ENCODE measurements at regions not wholly inside any gene's neighbourhood (a gene's known extent, or its start where the extent isn't known, plus 50 kb on each side); places are given as distances from the start of the nearest gene placed in this dataset.

DNA sequence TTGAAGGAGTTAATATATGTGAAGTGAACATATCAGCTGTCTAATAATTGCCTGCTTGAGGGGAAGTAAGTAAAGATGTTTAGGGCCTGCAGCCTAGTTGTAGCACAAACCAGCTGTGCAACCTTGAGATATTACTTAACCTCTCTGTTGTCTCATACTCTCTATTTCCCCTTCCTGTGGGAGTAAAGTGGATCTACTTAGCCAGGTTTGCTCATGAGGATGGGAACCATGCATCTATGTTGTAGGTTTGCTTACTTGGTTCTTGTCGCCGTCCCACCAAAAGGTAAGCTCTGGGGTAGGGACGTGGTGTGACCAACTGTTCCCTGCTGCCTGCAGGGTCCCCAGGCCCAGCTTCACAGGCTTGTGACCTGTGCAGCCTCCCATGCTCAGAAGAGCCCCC lies 362.7 kb upstream of the SULF2 start:
- DNase-seq (ENCODE audit: low spot score) (no peak), ATAC-seq (no peak)
- Mint-ChIP-seq H3K4me3 (no peak overlapping the region), H3K27me3 (ENCODE audit: low read depth) (no peaks in the 10 kb centered on the region), H3K9me3 (no peaks in the 10 kb centered on the region), H3K27ac (no peak overlapping the region), H3K4me1 (peaks cover 22% of the 10 kb centered on the region), H3K36me3 (no peaks in the 10 kb centered on the region)
- ChIA-PET POLR2A (no interaction called here), CTCF (interaction anchor here (0.7 kb wide), 1 partner anchor 472 kb away, joined by 3 read pairs; no protein-coding TSS in a partner anchor)
- TF ChIP-seq FOXJ3 (CRISPR knock-in tag; IDR thresholded peaks at IDR 0.05; ENCODE audit: borderline replicate concordance) (no peak), ZNF263 (CRISPR knock-in tag; IDR thresholded peaks at IDR 0.05; ENCODE audit: low read depth) (no peak), TCF7 (CRISPR knock-in tag; IDR thresholded peaks at IDR 0.05; ENCODE audit: low read depth) (no peak), ATF6 (CRISPR knock-in tag; IDR thresholded peaks at IDR 0.05) (no peak), IRF2 (CRISPR knock-in tag; IDR thresholded peaks at IDR 0.05; ENCODE audit: borderline replicate concordance, low read depth) (no peak)
- TF ChIP-seq, protein P1, sequence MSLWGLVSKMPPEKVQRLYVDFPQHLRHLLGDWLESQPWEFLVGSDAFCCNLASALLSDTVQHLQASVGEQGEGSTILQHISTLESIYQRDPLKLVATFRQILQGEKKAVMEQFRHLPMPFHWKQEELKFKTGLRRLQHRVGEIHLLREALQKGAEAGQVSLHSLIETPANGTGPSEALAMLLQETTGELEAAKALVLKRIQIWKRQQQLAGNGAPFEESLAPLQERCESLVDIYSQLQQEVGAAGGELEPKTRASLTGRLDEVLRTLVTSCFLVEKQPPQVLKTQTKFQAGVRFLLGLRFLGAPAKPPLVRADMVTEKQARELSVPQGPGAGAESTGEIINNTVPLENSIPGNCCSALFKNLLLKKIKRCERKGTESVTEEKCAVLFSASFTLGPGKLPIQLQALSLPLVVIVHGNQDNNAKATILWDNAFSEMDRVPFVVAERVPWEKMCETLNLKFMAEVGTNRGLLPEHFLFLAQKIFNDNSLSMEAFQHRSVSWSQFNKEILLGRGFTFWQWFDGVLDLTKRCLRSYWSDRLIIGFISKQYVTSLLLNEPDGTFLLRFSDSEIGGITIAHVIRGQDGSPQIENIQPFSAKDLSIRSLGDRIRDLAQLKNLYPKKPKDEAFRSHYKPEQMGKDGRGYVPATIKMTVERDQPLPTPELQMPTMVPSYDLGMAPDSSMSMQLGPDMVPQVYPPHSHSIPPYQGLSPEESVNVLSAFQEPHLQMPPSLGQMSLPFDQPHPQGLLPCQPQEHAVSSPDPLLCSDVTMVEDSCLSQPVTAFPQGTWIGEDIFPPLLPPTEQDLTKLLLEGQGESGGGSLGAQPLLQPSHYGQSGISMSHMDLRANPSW (CRISPR knock-in tag; conservative IDR thresholded peaks at IDR 0.05; ENCODE audit: low read depth) = no peak

- DNase-seq (ENCODE audit: low spot score) (no peak), ATAC-seq (no peak)
- CTCF ChIA-PET = no interaction called here
- H3K9me3 Mint-ChIP-seq = no peaks in the 10 kb centered on the region
- no peak overlapping the region for H3K4me3 Mint-ChIP-seq
- peaks cover 21% of the 10 kb centered on the region for H3K4me1 Mint-ChIP-seq
- H3K27me3 Mint-ChIP-seq (ENCODE audit: low read depth) = no peaks in the 10 kb centered on the region
- H3K27ac Mint-ChIP-seq = no peak overlapping the region
- TF ChIP-seq, protein P1 (CRISPR knock-in tag; conservative IDR thresholded peaks at IDR 0.05; ENCODE audit: low read depth) = no peak
- no peak for TF ChIP-seq RELA (CRISPR knock-in tag; IDR thresholded peaks at IDR 0.05; ENCODE audit: borderline replicate concordance)
- TF ChIP-seq SOX15 (CRISPR knock-in tag; IDR thresholded peaks at IDR 0.05) = no peak
- TF ChIP-seq ZNF396 (CRISPR knock-in tag; IDR thresholded peaks at IDR 0.05; ENCODE audit: borderline replicate concordance) = no peak
- no peak for TF ChIP-seq MAX (CRISPR knock-in tag; IDR thresholded peaks at IDR 0.05)
- TF ChIP-seq ELF4 (CRISPR knock-in tag; IDR thresholded peaks at IDR 0.05; ENCODE audit: low read depth) = no peak
- no peak for TF ChIP-seq JUN (CRISPR knock-in tag; IDR thresholded peaks at IDR 0.05)
- no peak for TF ChIP-seq OVOL2 (CRISPR knock-in tag; IDR thresholded peaks at IDR 0.05; ENCODE audit: borderline replicate concordance)
- TF ChIP-seq ATF1 (CRISPR knock-in tag; IDR thresholded peaks at IDR 0.05) = no peak
- no peak for TF ChIP-seq TEAD1 (CRISPR knock-in tag; IDR thresholded peaks at IDR 0.05)
- no peak for TF ChIP-seq ESRRA (CRISPR knock-in tag; IDR thresholded peaks at IDR 0.05; ENCODE audit: borderline replicate concordance)
- no peak for TF ChIP-seq MYBL2 (CRISPR knock-in tag; IDR thresholded peaks at IDR 0.05)
- TF ChIP-seq ZNF423 (CRISPR knock-in tag; IDR thresholded peaks at IDR 0.05) = no peak
- TF ChIP-seq NR1H2 (CRISPR knock-in tag; IDR thresholded peaks at IDR 0.05) = no peak
- no peak for TF ChIP-seq E2F1 (CRISPR knock-in tag; IDR thresholded peaks at IDR 0.05)
- TF ChIP-seq, protein P2, sequence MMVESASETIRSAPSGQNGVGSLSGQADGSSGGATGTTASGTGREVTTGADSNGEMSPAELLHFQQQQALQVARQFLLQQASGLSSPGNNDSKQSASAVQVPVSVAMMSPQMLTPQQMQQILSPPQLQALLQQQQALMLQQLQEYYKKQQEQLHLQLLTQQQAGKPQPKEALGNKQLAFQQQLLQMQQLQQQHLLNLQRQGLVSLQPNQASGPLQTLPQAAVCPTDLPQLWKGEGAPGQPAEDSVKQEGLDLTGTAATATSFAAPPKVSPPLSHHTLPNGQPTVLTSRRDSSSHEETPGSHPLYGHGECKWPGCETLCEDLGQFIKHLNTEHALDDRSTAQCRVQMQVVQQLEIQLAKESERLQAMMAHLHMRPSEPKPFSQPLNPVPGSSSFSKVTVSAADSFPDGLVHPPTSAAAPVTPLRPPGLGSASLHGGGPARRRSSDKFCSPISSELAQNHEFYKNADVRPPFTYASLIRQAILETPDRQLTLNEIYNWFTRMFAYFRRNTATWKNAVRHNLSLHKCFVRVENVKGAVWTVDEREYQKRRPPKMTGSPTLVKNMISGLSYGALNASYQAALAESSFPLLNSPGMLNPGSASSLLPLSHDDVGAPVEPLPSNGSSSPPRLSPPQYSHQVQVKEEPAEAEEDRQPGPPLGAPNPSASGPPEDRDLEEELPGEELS (CRISPR knock-in tag; IDR thresholded peaks at IDR 0.05) = no peak
- TF ChIP-seq ZBTB21 (CRISPR knock-in tag; IDR thresholded peaks at IDR 0.05; ENCODE audit: borderline replicate concordance) = no peak
- POLR2A ChIA-PET = no interaction called here
- H3K36me3 Mint-ChIP-seq = no peaks in the 10 kb centered on the region
Observed at GRCh38 chr20:48147311-48147710, 362.0 kb upstream of the SULF2 start.
